A673 (cell line): ENCODE measurements at regions not wholly inside any gene's neighbourhood (a gene's known extent, or its start where the extent isn't known, plus 50 kb on each side); places are given as distances from the start of the nearest gene placed in this dataset.
"Not testable (repeated sequence)": the region's sequence is repeated elsewhere in the genome, so short reads cannot be mapped to it uniquely, and the experiment has no call there.

Source experiments
- BruUV-seq: library from RNA; stranded (reverse); fragments of 400-500 nt; replicated peaks from 2 replicates; lab custom pipeline; 2021; lab: Mats Ljungman, UMichigan
- CTCF ChIA-PET: fragments of 300-600 bp; sonication (Branson Sonifier 250); formaldehyde crosslinking; loops from one replicate; lab custom pipeline; 2022; ENCODE audit warnings: antibody characterized with exemption; lab: Charles Lee
- POLR2A ChIA-PET: fragments of 300-600 bp; sonication (Branson Sonifier 250); formaldehyde crosslinking; loops from one replicate; lab custom pipeline; 2022; ENCODE audit warnings: antibody characterized with exemption; ENCODE audit not compliant: low non-redundant PET; lab: Charles Lee
- DNase-seq: peaks from one replicate; pipeline ENCODE4 v3.0.0-alpha.2; 2015; ENCODE audit warnings: low spot score
- H3K27ac ChIP-seq: fragments of 200-600 bp; sonication (generic); 2 replicates; pipeline ENCODE4 v1.5.1; 2016; ENCODE audit warnings: mixed run types, low read depth, mild to moderate bottlenecking, mixed read lengths, antibody characterized with exemption, low read length; ENCODE audit not compliant: poor library complexity, severe bottlenecking
- H3K27me3 ChIP-seq: fragments of 200-600 bp; sonication (generic); replicated peaks from 2 replicates; pipeline ENCODE4 v1.6.1; 2017; ENCODE audit warnings: mixed run types, low read depth, mild to moderate bottlenecking, mixed read lengths, antibody characterized with exemption, low read length; ENCODE audit not compliant: insufficient read depth, poor library complexity
- H3K36me3 ChIP-seq: fragments of 200-600 bp; sonication (generic); 2 replicates; pipeline ENCODE4 v1.6.1; 2016; ENCODE audit warnings: mixed run types, mild to moderate bottlenecking, mixed read lengths, antibody characterized with exemption, low read length; ENCODE audit not compliant: insufficient read depth, poor library complexity, severe bottlenecking
- H3K4me1 ChIP-seq: fragments of 200-600 bp; sonication (generic); 2 replicates; pipeline ENCODE4 v1.6.1; 2017; ENCODE audit warnings: mixed run types, mild to moderate bottlenecking, mixed read lengths, antibody characterized with exemption, low read length; ENCODE audit not compliant: insufficient read depth, poor library complexity, severe bottlenecking
- H3K4me3 ChIP-seq: fragments of 200-600 bp; sonication (generic); 2 replicates; pipeline ENCODE4 v1.5.1; 2016; ENCODE audit warnings: low read depth, mixed run types, mild to moderate bottlenecking, mixed read lengths, low read length; ENCODE audit not compliant: poor library complexity, severe bottlenecking
- H3K9me3 ChIP-seq: fragments of 200-600 bp; sonication (generic); 2 replicates; pipeline ENCODE4 v1.6.1; 2016; ENCODE audit warnings: mixed run types, low read depth, mild to moderate bottlenecking, mixed read lengths, antibody characterized with exemption, low read length; ENCODE audit not compliant: poor library complexity, severe bottlenecking
- EZH2 ChIP-seq: fragments of 200-600 bp; sonication (generic); IDR thresholded peaks from 2 replicates; pipeline ENCODE4 v1.6.1; 2017; ENCODE audit warnings: borderline replicate concordance, low read depth, mild to moderate bottlenecking, mixed read lengths, antibody characterized with exemption, low read length; ENCODE audit not compliant: poor library complexity, severe bottlenecking
- intact Hi-C: fragments of 100-400 bp; cut with micrococcal nuclease; formaldehyde crosslinking; loops from one replicate; pipeline ENCODE4 v1.10.0; 2022; ENCODE audit not compliant: unreplicated experiment
- TF ChIP-seq, protein P1 (sequence below): fragments of 300-800, 200-600 bp; sonication (generic); conservative IDR thresholded peaks from 2 replicates; pipeline ENCODE4 v1.5.1; 2017; ENCODE audit warnings: low read depth, mild to moderate bottlenecking, antibody characterized with exemption, low read length, moderate library complexity, mixed read lengths

DNA sequence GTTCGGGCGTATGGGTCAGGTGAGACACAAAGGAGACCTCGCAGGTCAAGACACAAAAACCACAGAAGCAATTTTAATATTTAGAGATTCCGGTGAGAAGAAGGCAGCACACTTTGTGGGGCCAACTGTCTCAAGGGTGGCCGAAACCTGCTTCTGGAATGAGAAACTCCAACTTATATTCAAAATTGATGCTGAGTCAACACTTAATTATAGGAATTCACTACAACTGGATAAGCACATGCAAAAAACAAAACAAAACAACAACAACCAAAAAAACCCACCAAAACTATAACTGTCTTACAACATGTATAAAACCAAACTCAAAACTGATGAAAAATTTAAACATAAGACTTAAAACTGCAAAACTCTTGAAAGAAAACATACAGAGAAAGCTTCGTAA lies 593.3 kb downstream of the POM121L12 start:
- BruUV-seq, result no TSS peak
- Histone ChIP-seq H3K36me3 (no peaks in the 10 kb centered on the region), H3K4me1 (no peaks in the 10 kb centered on the region), H3K4me3 (no peak overlapping the region), H3K27ac (no peak overlapping the region), H3K27me3 (no peaks in the 10 kb centered on the region), H3K9me3 (peaks cover 52% of the 10 kb centered on the region)
- CTCF ChIA-PET, result no interaction called here
- no peak for TF ChIP-seq EZH2
- TF ChIP-seq, protein P1, sequence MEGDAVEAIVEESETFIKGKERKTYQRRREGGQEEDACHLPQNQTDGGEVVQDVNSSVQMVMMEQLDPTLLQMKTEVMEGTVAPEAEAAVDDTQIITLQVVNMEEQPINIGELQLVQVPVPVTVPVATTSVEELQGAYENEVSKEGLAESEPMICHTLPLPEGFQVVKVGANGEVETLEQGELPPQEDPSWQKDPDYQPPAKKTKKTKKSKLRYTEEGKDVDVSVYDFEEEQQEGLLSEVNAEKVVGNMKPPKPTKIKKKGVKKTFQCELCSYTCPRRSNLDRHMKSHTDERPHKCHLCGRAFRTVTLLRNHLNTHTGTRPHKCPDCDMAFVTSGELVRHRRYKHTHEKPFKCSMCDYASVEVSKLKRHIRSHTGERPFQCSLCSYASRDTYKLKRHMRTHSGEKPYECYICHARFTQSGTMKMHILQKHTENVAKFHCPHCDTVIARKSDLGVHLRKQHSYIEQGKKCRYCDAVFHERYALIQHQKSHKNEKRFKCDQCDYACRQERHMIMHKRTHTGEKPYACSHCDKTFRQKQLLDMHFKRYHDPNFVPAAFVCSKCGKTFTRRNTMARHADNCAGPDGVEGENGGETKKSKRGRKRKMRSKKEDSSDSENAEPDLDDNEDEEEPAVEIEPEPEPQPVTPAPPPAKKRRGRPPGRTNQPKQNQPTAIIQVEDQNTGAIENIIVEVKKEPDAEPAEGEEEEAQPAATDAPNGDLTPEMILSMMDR, result no peak
- intact Hi-C loops, result no loop called here
- no peak for DNase-seq
- POLR2A ChIA-PET, result no interaction called here

DNA sequence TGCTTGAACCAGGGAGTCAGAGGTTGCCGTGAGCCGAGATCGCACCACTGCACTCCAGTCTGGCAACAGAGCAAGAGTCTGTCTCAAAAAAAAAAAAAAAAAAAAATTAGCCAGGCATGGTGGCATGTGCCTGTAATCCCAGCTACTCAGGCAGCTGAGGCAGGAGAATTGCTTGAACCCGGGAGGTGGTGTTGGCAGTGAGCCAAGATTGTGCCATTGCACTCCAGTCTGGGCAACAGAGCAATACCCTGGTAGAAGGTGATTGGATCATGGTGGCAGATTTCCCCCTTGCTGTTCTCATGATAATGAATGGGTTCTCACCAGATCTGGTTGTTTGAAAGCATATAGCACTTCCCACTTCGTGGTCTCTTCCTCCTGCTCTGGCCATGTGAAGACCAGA lies 599.8 kb downstream of the POM121L12 start:
- H3K9me3 ChIP-seq, result peaks cover 54% of the 10 kb centered on the region
- H3K27me3 ChIP-seq, DNase-seq, POLR2A ChIA-PET, H3K4me3 ChIP-seq, H3K27ac ChIP-seq, BruUV-seq, intact Hi-C loops, CTCF ChIA-PET, H3K36me3 ChIP-seq, H3K4me1 ChIP-seq: not testable (repeated sequence)

DNA sequence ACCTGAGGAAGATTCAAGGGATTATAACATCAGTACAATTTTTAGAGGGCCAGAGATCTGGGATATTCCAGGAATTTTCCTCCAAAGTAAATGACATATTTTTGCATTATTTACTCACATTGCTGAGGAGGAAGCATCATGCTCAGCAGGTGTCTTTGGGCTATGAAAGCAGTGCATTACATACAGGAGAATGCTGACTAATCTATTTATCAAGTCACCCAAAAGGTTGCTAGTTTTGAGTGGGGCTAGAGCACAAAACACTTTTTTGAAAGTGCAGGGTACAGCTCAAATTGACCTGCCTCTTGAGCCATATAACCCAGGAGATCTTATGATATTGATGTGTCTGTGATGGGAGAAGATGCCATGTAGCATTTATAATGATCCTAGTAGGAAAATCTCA lies 603.1 kb downstream of the POM121L12 start:
- intact Hi-C loops, result no loop called here
- no peak for DNase-seq
- Histone ChIP-seq H3K27ac (no peak overlapping the region), H3K27me3 (no peaks in the 10 kb centered on the region), H3K36me3 (no peaks in the 10 kb centered on the region), H3K9me3 (peaks cover 65% of the 10 kb centered on the region), H3K4me1 (no peaks in the 10 kb centered on the region), H3K4me3 (no peak overlapping the region)
- ChIA-PET CTCF (no interaction called here), POLR2A (no interaction called here)
- TF ChIP-seq, protein P1, result no peak
- TF ChIP-seq EZH2, result no peak
- BruUV-seq, result no TSS peak

DNA sequence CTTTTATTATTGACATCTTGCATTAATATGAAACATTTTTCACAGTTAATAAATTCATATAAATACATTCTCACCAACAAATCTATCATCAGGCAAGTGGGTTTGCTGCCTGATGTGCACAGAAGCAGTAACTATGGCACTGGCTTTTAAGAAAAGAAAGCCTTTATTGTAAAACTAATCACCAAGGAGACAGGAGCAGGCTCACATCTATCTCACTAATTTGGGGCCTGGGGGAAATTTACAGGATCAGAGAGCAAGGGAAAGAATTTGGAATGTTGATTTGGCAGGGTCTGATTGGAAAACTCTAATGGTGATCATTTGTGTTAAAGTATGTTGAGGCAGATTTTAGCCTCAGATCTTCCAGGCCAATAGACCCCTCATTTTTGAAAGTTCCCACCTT lies 605.7 kb downstream of the POM121L12 start:
- no peak overlapping the region for H3K4me3 ChIP-seq
- BruUV-seq, result no TSS peak
- TF ChIP-seq EZH2, result no peak
- TF ChIP-seq, protein P1, result no peak
- no peak overlapping the region for H3K27ac ChIP-seq
- H3K36me3 ChIP-seq, result no peaks in the 10 kb centered on the region
- no peak for DNase-seq
- H3K27me3 ChIP-seq, result no peaks in the 10 kb centered on the region
- ChIA-PET POLR2A (no interaction called here), CTCF (no interaction called here)
- intact Hi-C loops, result no loop called here
- peaks cover 66% of the 10 kb centered on the region for H3K9me3 ChIP-seq
- H3K4me1 ChIP-seq, result no peaks in the 10 kb centered on the region
